Trophoblast cell (in vitro differentiated cells and primary cell): ENCODE measurements at regions not wholly inside any gene's neighbourhood (a gene's known extent, or its start where the extent isn't known, plus 50 kb on each side); places are given as distances from the start of the nearest gene placed in this dataset.

Experiments
- DNase-seq, 2 donors: peaks; one replicate each; pipeline ENCODE4 v3.0.0-alpha.2; 2016
- H2AFZ ChIP-seq: 2 replicates; pipeline ENCODE4 v1.6.1; 2013; ENCODE audit warnings: low read length, moderate library complexity, mild to moderate bottlenecking; ENCODE audit not compliant: insufficient read depth, poor library complexity
- H2AK5ac ChIP-seq: 2 replicates; pipeline ENCODE4 v1.6.1; 2013; ENCODE audit warnings: mild to moderate bottlenecking, low read length
- H2BK120ac ChIP-seq: 2 replicates; pipeline ENCODE4 v1.6.1; 2013; ENCODE audit warnings: low read length, mild to moderate bottlenecking, moderate library complexity; ENCODE audit not compliant: insufficient read depth, poor library complexity
- H2BK12ac ChIP-seq: 2 replicates; pipeline ENCODE4 v1.6.1; 2013; ENCODE audit warnings: mild to moderate bottlenecking, low read length, moderate library complexity
- H2BK5ac ChIP-seq: 2 replicates; pipeline ENCODE4 v1.6.1; 2013; ENCODE audit warnings: low read length, low read depth, moderate library complexity, mild to moderate bottlenecking; ENCODE audit not compliant: poor library complexity
- H3K14ac ChIP-seq: 2 replicates; pipeline ENCODE4 v1.6.1; 2013; ENCODE audit warnings: mild to moderate bottlenecking, low read length
- H3K18ac ChIP-seq: 2 replicates; pipeline ENCODE4 v1.6.1; 2013; ENCODE audit warnings: mild to moderate bottlenecking, low read length
- H3K23ac ChIP-seq: 2 replicates; pipeline ENCODE4 v1.6.1; 2013; ENCODE audit warnings: low read length
- H3K27ac ChIP-seq: 2 replicates; pipeline ENCODE4 v1.5.1; 2013; ENCODE audit warnings: low read depth, mild to moderate bottlenecking, inconsistent platforms, low read length, moderate library complexity
- H3K27me3 ChIP-seq: 2 replicates; pipeline ENCODE4 v1.6.1; 2013; ENCODE audit warnings: inconsistent platforms, mild to moderate bottlenecking, low read length, moderate library complexity; ENCODE audit not compliant: insufficient read depth
- H3K36me3 ChIP-seq, 2 experiments: 1 replicate in 1 of 2; 2 replicates in 1 of 2; pipeline ENCODE4 v1.6.1; 2013; ENCODE audit warnings: low read length in 2 of 2, mild to moderate bottlenecking in 2 of 2, moderate library complexity in 1 of 2; ENCODE audit not compliant: insufficient read depth in 2 of 2, control insufficient read depth in 1 of 2
- H3K4ac ChIP-seq: 2 replicates; pipeline ENCODE4 v1.6.1; 2013; ENCODE audit warnings: low read depth, mild to moderate bottlenecking, low read length, moderate library complexity
- H3K4me1 ChIP-seq, 2 experiments: 1 replicate in 1 of 2; 2 replicates in 1 of 2; pipeline ENCODE4 v1.6.1; 2013; ENCODE audit warnings: low read length in 2 of 2, mild to moderate bottlenecking in 2 of 2, moderate library complexity in 1 of 2; ENCODE audit not compliant: insufficient read depth in 2 of 2, control insufficient read depth in 1 of 2
- H3K4me2 ChIP-seq: 2 replicates; pipeline ENCODE4 v1.6.1; 2013; ENCODE audit warnings: inconsistent platforms, mild to moderate bottlenecking, low read length, moderate library complexity
- H3K4me3 ChIP-seq: 2 replicates; pipeline ENCODE4 v1.5.1; 2013; ENCODE audit warnings: mild to moderate bottlenecking, low read depth, low read length, inconsistent platforms
- H3K79me1 ChIP-seq: one replicate; pipeline ENCODE4 v1.6.1; 2013; ENCODE audit warnings: low read length
- H3K79me2 ChIP-seq: 2 replicates; pipeline ENCODE4 v1.6.1; 2013; ENCODE audit warnings: low read length, mild to moderate bottlenecking; ENCODE audit not compliant: control insufficient read depth, insufficient read depth, poor library complexity
- H3K9ac ChIP-seq: 2 replicates; pipeline ENCODE4 v1.6.1; 2013; ENCODE audit warnings: mild to moderate bottlenecking, low read length
- H3K9me3 ChIP-seq: 2 replicates; pipeline ENCODE4 v1.6.1; 2013; ENCODE audit warnings: low read depth, mild to moderate bottlenecking, control low read depth, inconsistent platforms, low read length; ENCODE audit not compliant: insufficient read depth
- H4K12ac ChIP-seq: 2 replicates; pipeline ENCODE4 v1.6.1; 2013; ENCODE audit warnings: low read depth, mild to moderate bottlenecking, low read length, moderate library complexity
- H4K8ac ChIP-seq: 2 replicates; pipeline ENCODE4 v1.6.1; 2013; ENCODE audit warnings: low read depth, mild to moderate bottlenecking, low read length, moderate library complexity
- H4K91ac ChIP-seq: one replicate; pipeline ENCODE4 v1.6.1; 2013; ENCODE audit warnings: low read depth, mild to moderate bottlenecking, low read length, moderate library complexity
- WGBS: extraction: QIAGEN DNeasy Blood & Tissue Kit; methylation state at CpG from one replicate; pipeline ENCODE4 v1.1.7; 2013; ENCODE audit warnings: missing lambda C conversion rate; ENCODE audit not compliant: insufficient read length, insufficient coverage; ENCODE audit errors: extremely low coverage; 5-methylcytosine and 5-hydroxymethylcytosine counted together

- no peak overlapping the region for H4K8ac ChIP-seq
- no peak overlapping the region for H4K12ac ChIP-seq
- no peak overlapping the region for H3K14ac ChIP-seq
- H3K4me2 ChIP-seq, result no peak overlapping the region
- H3K27ac ChIP-seq, result no peak overlapping the region
- H4K91ac ChIP-seq, result no peak overlapping the region
- no peak overlapping the region for H2BK5ac ChIP-seq
- H3K4me3 ChIP-seq, result no peak overlapping the region
- H3K4ac ChIP-seq, result no peak overlapping the region
- H3K27me3 ChIP-seq, result no peaks in the 10 kb centered on the region
- H3K9me3 ChIP-seq, result no peaks in the 10 kb centered on the region
- no peaks in the 10 kb centered on the region for H3K79me2 ChIP-seq
- no peak overlapping the region for H3K23ac ChIP-seq
- peak in 1 of 2 donors; percentile 73 for DNase-seq
- no peak overlapping the region for H2BK120ac ChIP-seq
- no CpG with 5 or more reads among the region's 1 CpG for WGBS
- no peaks in the 10 kb centered on the region for H3K36me3 ChIP-seq
- no peak overlapping the region for H2BK12ac ChIP-seq
- no peak overlapping the region for H3K18ac ChIP-seq
- no peak overlapping the region for H3K9ac ChIP-seq
- H2AK5ac ChIP-seq, result no peak overlapping the region
- peaks cover 2% of the 10 kb centered on the region for H3K79me1 ChIP-seq
- peaks cover 0 to 3% of the 10 kb centered on the region in 2 experiments for H3K4me1 ChIP-seq
- H2AFZ ChIP-seq, result no peak overlapping the region
These were observed 143.1 kb upstream of the GJE1 start for GRCh38 chr6:141989706-141989959.

- Histone ChIP-seq H3K18ac (no peak overlapping the region), H3K36me3 (no peaks in the 10 kb centered on the region), H2BK5ac (no peak overlapping the region), H2BK12ac (no peak overlapping the region), H3K27ac (no peak overlapping the region), H3K4me1 (peaks cover 0 to 3% of the 10 kb centered on the region in 2 experiments), H3K4ac (no peak overlapping the region), H4K12ac (no peak overlapping the region), H3K79me2 (no peaks in the 10 kb centered on the region), H2AFZ (no peak overlapping the region), H2AK5ac (no peak overlapping the region), H3K4me2 (no peak overlapping the region), H3K23ac (no peak overlapping the region), H3K9me3 (no peaks in the 10 kb centered on the region), H3K27me3 (no peaks in the 10 kb centered on the region), H3K79me1 (peaks cover 2% of the 10 kb centered on the region), H3K9ac (no peak overlapping the region), H3K4me3 (no peak overlapping the region), H2BK120ac (no peak overlapping the region), H4K8ac (no peak overlapping the region), H4K91ac (no peak overlapping the region), H3K14ac (no peak overlapping the region)
- no CpG with 5 or more reads among the region's 2 CpGs for WGBS
- peak; percentile 77 to 92 for DNase-seq
These were observed 143.6 kb upstream of the GJE1 start for GRCh38 chr6:141988954-141989705.

- Histone ChIP-seq H2AK5ac (no peak overlapping the region), H3K23ac (no peak overlapping the region), H3K79me1 (peaks cover 2% of the 10 kb centered on the region), H2BK12ac (no peak overlapping the region), H2AFZ (no peak overlapping the region), H3K36me3 (no peaks in the 10 kb centered on the region), H3K4me1 (peaks cover 0 to 3% of the 10 kb centered on the region in 2 experiments), H2BK120ac (no peak overlapping the region), H3K4me2 (no peak overlapping the region), H4K91ac (no peak overlapping the region), H3K27me3 (no peaks in the 10 kb centered on the region), H4K8ac (no peak overlapping the region), H3K14ac (no peak overlapping the region), H3K79me2 (no peaks in the 10 kb centered on the region), H3K18ac (no peak overlapping the region), H3K27ac (no peak overlapping the region), H4K12ac (no peak overlapping the region), H3K9me3 (no peaks in the 10 kb centered on the region), H3K4ac (no peak overlapping the region), H3K9ac (no peak overlapping the region), H2BK5ac (no peak overlapping the region), H3K4me3 (no peak overlapping the region)
- WGBS, result no CpG with 5 or more reads among the region's 2 CpGs
- no peak for DNase-seq
These were observed 144.4 kb upstream of the GJE1 start for GRCh38 chr6:141988327-141988726.

- Histone ChIP-seq H2BK12ac (no peak overlapping the region), H3K79me2 (no peaks in the 10 kb centered on the region), H4K8ac (no peak overlapping the region), H3K4ac (no peak overlapping the region), H4K12ac (no peak overlapping the region), H3K4me2 (no peak overlapping the region), H3K79me1 (peaks cover 2% of the 10 kb centered on the region), H4K91ac (no peak overlapping the region), H3K14ac (no peak overlapping the region), H3K9ac (no peak overlapping the region), H3K4me1 (peaks cover 0 to 3% of the 10 kb centered on the region in 2 experiments), H3K23ac (no peak overlapping the region), H3K36me3 (no peaks in the 10 kb centered on the region), H3K27me3 (no peaks in the 10 kb centered on the region), H2AK5ac (no peak overlapping the region), H2BK5ac (no peak overlapping the region), H2BK120ac (no peak overlapping the region), H3K9me3 (no peaks in the 10 kb centered on the region), H3K18ac (no peak overlapping the region), H3K27ac (no peak overlapping the region), H2AFZ (no peak overlapping the region), H3K4me3 (no peak overlapping the region)
- no peak for DNase-seq
- WGBS, result no CpG with 5 or more reads among the region's 4 CpGs
These were observed 146.3 kb upstream of the GJE1 start for GRCh38 chr6:141986457-141986856.
